Activated naive CD4-positive, alpha-beta T cell treated with anti-CD3 and anti-CD28 coated beads, Interleukin-2, amount 50 U/mL, for 16 hours (primary cell): ENCODE measurements at regions not wholly inside any gene's neighbourhood (a gene's known extent, or its start where the extent isn't known, plus 50 kb on each side); places are given as distances from the start of the nearest gene placed in this dataset.

Experiments used
- DNase-seq: peaks from one replicate; pipeline ENCODE4 v3.0.0-alpha.2; 2020

DNA sequence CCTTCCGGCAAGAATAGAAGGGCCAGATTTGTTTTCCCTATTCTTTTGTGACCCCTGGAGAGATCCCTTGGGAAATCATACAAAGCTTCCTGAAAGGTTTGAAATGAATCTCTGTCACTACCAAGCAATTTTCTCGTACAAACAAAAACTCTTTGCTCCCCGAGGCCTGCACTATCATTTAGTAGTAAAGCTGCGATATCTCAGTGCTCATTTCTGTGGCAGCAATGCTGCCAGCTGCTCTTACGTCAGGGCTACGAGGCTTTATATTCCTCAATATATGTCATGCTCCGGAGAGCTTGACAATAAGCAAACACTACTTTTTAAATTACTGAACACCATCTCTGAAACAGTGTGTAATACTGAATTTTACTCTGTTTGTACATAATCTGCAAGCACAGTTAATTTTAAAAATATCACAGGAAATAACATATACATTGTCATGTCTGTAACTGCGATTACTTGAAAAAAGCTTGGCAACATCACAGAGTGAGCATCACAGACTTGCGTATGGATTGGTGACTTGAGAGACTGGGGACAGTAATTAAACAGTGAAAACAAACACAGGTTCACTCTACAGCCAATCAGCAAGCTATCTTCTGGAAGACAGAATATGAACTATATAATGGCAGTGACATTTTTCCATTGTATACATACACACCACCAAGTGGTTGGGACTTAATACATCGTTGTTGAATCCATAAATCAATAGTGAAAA is 403.3 kb upstream of the NETO1 start:
- DNase-seq: no peak

DNA sequence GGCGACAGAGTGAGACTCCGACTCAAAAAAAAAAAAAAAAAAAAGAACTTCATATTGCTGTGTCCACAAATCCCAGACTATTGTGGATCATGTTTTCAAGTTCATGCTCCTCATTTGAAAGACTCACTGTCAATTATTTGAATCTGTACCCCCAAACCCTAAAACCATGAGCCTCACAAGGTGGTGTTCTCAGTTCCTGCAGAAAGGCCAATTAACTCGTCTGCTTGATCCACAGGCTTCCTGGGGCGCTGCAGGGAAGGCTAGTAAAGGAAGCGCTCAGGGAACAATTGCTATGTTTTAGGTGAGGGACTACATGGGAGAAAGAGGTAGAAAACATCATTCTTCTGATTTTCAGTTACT is 396.8 kb upstream of the NETO1 start:
- DNase-seq: no peak

- DNase-seq: no peak
Measured at GRCh38 chr18:73261923-73262322, 394.1 kb upstream of the NETO1 start.

- no peak for DNase-seq
Measured at GRCh38 chr18:73261243-73261642, 393.5 kb upstream of the NETO1 start.

DNA sequence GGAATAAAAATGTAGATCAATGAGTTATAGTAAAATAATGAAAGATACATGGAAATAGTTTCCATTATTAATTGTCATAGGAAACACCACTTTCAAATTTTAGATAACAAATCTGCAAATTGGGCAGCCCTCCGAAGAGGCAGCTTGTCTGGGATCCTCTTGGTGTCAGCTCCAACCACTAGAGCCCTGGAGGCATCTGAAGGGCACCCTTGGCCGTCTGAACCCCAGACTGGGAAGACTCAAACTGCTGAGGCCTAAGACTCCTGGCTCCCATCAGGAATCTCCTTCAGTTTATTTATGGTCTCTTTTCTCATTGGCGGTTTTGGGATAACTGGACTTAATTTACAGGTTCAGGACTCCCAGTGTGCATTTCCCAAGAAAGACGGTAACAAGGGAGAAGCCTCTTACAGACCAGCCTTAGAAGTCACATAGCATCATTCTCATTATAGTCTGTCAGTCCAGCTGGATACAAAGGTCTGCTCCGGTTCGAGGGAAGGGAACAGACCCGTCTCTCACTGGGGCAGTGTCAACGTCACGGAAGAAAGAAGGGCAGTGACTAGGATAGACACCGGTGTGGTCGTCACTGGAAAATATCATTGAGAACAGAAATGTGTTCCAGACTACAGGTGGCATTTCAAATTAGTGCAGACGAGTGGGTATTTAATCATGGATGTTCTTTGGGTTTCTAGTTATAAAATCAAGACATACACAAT is 390.7 kb upstream of the NETO1 start:
- DNase-seq: no peak

DNA sequence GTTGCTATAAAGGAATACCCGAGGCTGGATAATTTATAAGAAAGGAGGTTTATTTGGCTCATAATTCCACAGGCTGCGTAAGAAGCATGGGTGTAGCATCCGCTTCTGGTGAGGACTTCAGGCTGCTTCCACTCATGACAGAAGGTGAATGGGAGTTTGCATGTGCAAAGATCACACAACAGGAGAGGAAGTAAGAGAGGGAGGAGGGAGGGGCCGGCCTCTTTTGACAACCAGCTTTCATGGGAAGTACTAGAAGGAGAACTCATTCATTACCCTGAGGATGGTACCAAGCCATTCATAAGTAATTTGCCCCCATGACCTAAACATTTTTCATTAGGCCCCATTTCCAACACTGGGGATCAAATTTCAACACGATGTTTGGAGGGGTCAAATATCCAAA is 386.8 kb upstream of the NETO1 start:
- no peak for DNase-seq

- DNase-seq: no peak
Measured at GRCh38 chr18:73249030-73249429, 381.2 kb upstream of the NETO1 start.

DNA sequence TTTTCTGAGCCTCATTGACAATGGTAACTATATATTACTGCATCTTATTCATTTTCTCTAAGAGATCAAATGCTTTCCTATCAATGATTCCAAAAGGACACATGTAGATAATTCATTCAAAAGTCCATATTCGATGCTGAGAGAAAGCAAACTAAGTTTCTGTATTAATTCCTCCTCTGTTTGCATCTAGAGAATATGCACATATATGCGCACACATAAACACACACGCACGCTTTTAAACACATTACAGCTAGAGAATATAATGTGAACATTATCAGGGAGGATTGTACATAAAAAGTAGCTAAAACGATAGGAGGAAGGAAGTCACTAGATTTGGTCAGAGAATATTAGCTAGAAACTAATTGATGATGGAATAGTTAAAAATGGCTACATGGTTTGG is 379.0 kb upstream of the NETO1 start:
- DNase-seq: no peak

DNA sequence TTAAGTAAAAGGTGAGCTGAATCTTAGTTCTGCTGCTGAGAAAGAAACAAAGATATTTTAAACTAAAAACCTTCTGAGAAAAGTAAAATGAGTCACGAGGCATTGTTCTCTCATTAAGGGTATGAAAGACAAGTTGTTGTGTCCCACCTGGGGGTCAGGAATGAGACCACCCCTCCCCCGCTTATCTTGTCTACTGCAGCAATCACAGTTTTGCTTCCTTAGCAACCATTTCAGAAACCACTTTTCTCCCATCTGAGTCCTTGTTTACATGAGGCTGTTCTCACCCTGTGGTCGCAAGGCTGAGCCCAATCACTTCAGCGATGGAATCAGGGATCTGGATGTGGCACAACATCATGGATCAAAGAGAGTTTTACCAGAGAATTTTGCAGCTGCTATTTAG is 377.6 kb upstream of the NETO1 start:
- no peak for DNase-seq

GRCh38 chr18:73244401-73244800 is 376.6 kb upstream of the NETO1 start:
- DNase-seq: no peak

DNA sequence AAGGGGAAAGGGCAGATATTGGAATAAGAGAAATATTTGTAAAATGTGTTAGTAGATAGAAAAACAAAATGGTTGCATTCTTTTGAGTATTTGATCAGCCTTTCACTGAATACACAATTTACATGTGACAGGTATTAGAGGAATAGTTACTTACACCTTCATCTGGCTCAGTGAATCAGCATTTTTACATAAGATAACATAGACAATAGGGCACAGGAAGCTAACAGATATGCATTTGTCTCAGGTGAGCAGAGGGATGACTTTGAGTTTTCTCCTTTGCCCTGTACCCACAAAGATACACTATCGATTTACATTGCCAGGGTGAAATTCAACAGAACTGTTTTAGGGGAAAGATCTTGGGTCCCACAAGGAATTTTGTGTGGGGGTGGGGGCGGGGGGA is 373.1 kb upstream of the NETO1 start:
- DNase-seq: no peak

GRCh38 chr18:73235921-73236320 is 368.1 kb upstream of the NETO1 start:
- DNase-seq: no peak

DNA sequence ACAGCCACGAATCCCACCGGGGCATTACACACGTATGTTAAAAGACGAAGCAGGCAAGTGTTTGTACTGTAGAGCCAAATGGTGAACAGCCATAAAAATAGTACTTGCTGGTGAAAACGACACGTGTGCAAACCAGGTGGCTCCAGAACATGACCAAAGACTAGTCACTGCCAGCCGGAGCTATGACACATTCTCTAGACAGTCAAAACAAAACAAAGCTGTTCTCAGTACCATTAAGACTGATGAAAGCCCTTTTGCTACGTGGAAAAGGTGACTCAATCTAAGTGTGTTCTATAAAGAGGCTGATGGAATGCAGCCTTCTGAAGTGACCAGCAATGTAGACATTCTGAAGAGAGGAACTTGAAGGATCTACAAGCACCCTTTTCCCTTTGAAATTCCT is 367.7 kb upstream of the NETO1 start:
- DNase-seq: no peak

DNA sequence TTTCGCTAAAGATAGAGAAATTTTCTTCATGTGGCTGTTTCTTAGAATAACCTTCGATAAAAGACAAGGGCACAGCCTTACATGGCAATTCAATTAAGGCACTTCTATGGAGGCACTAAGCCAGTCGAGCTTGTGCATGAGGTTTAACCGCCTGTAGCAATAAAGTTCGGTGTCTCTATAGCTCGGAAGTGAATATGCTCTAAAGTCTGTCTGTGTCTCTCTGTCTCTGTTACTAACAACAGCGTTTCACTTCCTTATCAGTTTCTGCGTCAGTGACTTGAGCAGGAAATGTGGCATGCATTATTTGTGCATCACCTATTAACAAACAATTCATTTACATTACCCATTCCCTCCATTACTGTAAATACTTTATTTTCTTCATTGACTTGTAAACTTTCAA is 365.1 kb upstream of the NETO1 start:
- no peak for DNase-seq

- DNase-seq: no peak
Measured at GRCh38 chr18:73220663-73221062, 352.9 kb upstream of the NETO1 start.

DNA sequence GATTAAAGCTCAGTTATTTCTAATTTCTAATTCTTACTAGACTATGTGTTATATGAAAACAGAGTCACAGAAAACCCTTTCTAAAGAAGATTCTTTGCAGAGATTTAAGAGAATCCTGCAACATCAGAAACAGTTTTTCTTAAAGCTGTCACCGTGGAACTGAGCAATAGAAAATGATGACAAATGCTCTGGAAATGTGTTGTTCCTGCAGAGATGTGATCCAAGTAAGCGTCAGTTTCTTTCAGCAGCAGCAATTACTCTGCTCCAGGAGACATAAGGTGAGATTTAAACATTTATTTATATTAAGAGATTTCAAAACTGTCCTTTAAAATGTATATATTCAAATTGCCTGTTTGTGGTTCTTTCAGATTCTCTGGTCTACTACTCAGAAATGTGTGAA is 350.5 kb upstream of the NETO1 start:
- DNase-seq: no peak

DNA sequence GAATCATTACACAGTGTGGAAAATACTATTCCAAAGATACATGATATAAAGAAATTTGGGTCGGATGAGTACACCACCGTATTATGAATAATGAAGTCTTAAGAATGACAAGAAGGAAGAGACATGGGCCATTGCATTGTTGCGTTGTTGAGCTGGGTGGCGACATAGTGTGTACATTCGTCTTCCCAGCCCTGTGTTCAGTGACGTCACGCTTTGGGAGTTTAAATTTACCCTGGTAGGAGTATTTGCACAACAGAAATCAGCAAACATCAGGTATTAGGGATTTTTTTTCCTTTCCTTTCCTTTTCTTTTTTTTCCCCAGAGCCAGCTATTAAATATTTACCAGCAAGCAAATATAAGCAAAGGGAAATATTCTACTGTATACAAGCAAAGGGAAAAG is 347.2 kb upstream of the NETO1 start:
- no peak for DNase-seq

- DNase-seq: no peak
Measured at GRCh38 chr18:73212442-73212841, 344.7 kb upstream of the NETO1 start.

GRCh38 chr18:73201940-73202339 is 334.2 kb upstream of the NETO1 start:
- no peak for DNase-seq

DNA sequence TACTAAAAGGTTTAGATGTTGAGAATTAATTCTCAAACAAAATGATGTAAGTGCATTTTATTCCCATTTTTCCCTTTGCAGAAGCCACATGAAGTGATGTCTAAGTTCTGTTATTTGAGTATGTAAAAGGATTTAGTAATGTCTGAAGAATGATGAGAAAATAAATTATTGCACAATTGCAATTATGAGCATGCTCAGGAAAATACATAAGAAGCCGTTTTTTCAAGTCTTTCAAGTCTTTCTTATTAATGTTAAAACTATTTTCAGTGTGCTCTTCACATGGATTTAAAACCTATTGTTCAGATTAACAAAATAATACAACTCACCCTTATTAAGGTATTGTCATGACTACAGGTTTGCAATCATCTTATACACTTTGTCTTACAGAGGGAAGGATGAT is 331.4 kb upstream of the NETO1 start:
- no peak for DNase-seq

DNA sequence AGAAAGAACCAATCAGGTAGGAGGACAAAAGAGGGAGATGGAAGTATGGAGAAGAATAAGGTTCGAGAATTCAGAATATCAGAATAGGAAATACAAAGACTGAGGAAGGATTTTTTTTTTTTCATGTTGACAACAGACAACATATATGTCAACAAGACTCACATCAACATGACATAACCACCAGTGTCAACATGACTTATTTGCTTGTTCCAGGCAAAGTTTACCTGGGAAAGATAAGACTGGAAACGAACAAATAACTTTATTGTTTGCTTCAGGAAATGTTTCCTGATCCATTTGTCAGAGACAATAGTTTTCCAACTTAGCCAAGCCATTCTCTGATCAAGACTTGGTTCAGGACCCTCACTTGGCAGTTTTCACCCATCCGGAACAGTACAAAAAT is 321.9 kb upstream of the NETO1 start:
- DNase-seq: no peak

GRCh38 chr18:73168236-73168635 is 300.4 kb upstream of the NETO1 start:
- DNase-seq: no peak

- DNase-seq: no peak
Measured at GRCh38 chr18:73164430-73164829, 296.6 kb upstream of the NETO1 start.

DNA sequence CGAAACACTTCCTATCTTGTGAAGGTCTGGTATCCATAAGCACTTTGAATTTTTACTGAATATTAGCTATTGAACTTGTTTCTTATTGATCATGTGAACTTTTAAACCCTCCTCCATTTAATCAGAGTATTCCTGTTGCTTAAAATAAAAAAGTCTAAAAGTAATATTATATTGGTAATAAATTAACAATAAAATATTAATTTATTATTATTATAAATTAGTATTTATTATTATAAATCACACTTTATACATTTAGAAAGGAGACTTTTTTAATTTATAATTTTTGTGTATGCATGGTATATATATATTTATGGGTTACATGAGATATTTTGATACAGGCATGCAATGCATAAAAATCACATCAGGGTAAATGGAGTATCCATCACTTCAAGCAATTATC is 295.4 kb upstream of the NETO1 start:
- DNase-seq: no peak

- no peak for DNase-seq
Measured at GRCh38 chr18:73156117-73156516, 288.3 kb upstream of the NETO1 start.
